Kidney glomerular epithelial cell (primary cell): ENCODE measurements at regions not wholly inside any gene's neighbourhood (a gene's known extent, or its start where the extent isn't known, plus 50 kb on each side); places are given as distances from the start of the nearest gene placed in this dataset.

ENCODE experiments used
- DNase-seq: peaks from one replicate; lab custom pipeline; 2025; lab: John Stamatoyannopoulos, UW

DNA sequence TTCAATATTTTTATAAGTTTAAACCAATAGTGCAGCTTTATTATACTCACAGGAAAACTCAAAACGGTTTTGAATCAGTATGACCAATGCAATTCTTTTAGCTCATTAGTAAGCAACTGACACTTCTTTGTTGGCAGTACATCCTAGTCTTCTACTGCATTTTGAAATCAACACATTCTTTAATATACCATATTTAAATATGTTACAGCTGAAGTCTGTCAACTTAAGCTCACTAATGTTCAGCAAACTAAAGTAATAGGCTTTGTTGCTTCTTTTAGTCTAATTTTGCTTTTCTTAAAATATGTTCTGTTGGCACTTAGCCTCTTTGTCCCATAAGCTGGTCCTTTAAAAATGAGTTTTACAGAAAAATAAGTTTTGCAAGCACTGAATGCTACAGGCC is 55.4 kb upstream of the CCBE1 start:
- DNase-seq: no peak

DNA sequence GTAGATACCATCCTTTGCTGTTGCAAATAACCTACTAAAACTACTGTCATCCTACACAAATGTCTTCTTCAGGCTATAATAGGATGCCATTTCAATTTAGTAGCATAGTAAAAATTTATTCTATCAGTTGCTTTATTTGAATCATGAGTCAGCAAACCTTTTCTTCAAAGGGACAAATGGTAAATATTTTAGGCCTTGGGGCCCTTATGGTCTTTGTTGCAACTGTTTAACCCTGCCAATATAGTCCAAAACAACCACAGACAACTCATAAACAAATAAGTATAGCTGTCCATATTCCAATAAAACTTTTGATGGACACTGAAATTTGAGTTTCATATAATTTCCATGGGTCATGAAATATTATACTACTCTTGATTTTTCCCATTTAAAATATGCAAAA is 54.0 kb upstream of the CCBE1 start:
- no peak for DNase-seq

- DNase-seq: peak; percentile 37
Measured at GRCh38 chr18:59748628-59749360, 51.6 kb upstream of the CCBE1 start.
